NOMO-1 (cell line): ENCODE measurements at regions not wholly inside any gene's neighbourhood (a gene's known extent, or its start where the extent isn't known, plus 50 kb on each side); places are given as distances from the start of the nearest gene placed in this dataset.

ENCODE experiments used
- DNase-seq, 2 experiments: peaks; one replicate each; lab custom pipeline; 2025; ENCODE audit not compliant: unreplicated experiment in 2 of 2; lab: John Stamatoyannopoulos, UW

- no peak for DNase-seq
Measured at GRCh38 chr19:28793391-28794168, 419.4 kb downstream of the UQCRFS1 start.

GRCh38 chr19:28785971-28786370, 427.0 kb downstream of the UQCRFS1 start:
- no peak for DNase-seq

DNA sequence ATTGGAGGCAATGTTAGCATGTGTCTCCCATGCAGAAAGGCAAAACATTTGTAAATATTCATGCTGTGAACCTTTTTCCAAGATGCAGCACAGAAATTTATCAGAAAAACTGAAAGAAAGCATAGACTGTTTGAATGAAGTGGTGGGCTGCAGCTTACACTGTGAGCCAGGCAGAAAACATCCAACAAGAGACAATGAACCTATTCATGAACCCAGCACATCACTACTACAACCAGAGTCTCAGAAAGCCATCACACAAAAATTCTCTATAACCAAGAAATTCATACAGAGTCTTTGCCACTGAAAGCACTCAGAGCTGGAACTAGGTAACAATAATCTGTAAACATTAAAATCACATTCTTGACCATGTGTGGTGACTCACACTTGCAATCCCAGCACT, 448.9 kb downstream of the UQCRFS1 start:
- no peak for DNase-seq

DNA sequence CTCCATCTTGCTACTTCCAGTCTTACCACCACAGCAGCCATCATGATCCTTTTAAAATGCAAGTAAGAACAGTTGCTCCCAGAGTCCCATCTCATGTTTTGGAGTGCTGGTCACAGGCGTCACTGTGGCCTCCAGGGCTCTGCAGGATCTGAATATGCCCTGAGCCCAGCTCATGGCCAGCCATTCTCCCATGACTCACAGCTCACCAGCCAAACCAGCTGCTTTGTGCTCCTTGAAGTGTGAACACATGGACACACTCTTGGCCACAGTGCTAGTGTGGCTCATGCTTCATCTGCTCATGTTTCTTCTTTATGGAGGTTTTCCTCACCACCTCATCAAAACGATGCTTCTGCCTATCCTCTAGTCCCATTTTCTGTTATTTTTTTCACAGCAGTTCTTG, 466.5 kb downstream of the UQCRFS1 start:
- no peak for DNase-seq

- no peak for DNase-seq
Measured at GRCh38 chr19:28744943-28745342, 468.0 kb downstream of the UQCRFS1 start.

DNA sequence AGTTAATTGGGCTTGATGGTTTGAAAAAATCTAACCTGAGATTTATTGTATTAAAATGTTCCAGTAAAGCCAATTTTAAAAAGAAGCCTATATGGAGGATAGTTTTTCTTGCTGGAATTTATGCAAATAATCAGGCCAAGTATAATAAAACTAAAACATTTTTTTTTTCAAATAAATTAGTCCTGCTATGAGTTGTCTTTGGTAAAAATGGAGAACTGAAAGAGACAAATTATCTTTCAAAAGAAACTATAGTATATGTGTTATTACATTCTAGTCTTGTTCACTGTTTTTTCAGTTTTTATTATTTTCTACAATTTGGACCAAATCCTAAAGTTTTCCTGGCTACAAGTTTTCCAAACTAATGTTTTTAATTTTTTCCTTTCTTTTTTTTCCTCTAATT, 468.9 kb downstream of the UQCRFS1 start:
- no peak for DNase-seq

- peak in 1 of 2 experiments; percentile 26 for DNase-seq
Measured at GRCh38 chr19:28737021-28737895, 475.7 kb downstream of the UQCRFS1 start.

DNA sequence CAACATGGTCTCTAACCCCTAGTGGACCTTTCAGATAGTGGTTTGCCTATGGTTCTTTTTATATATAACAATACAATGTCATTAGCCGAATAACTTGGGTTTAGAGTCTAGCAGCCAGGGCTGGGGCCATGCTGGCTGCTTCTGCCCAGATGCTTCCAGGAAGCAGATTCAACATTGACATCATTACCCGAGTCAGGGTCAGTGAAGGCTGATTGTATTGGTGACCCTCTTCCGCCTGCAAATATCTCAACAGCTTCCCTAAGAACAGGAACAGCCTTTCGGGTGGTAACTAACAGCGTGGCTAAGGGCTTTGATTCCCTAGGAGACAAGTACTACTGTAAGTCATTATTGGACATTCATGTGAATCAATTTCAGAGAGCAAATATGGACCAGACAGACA, 476.4 kb downstream of the UQCRFS1 start:
- DNase-seq = no peak

- no peak for DNase-seq
Measured at GRCh38 chr19:28731577-28731976, 481.4 kb downstream of the UQCRFS1 start.

- no peak for DNase-seq
Measured at GRCh38 chr19:28730791-28731512, 482.0 kb downstream of the UQCRFS1 start.

GRCh38 chr19:28727480-28728159, 485.3 kb downstream of the UQCRFS1 start:
- no peak for DNase-seq

DNA sequence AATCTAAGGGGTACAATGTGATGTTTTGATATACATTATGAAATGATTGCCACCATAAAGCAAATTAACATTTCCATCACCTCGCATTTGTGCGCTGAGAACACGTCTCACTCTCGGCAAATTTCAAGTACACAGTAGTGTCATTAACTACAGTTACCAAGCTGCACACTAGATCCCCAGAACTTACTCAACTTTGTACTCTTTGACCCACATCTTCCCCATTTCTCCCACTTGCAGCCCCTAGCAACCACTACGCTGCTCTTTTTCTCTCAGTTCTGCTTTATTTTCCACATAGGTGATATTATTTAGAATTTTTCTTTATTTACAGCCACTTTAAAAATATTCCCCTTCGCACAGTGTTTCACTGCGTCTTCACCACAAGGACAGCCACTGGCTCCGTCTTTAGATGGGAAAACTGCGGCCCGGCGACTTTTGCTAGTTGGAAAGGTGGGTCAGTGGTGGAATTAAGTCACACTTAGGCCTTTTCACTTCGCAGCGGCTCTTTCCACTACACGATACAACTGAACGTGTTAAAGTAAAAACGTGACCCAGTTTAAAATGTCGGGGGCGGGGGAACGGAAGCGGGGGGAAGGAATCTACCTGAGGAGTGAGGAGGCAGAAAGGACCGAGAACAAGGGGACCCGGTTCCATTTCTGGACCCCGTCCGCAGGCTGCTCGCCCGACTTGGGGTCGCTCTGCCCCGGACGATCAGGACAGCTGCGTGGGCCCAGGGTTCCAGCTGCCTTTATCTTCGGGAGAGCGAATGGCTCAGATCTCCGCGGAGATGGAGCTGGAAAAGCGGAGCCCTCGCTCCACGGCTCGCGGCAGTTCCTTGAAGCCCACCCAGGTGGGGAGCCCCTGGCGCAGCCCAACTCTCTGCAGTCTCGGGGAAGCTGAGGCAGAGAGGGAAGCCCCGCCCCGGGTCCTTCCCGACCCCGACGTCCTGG, 486.1 kb downstream of the UQCRFS1 start:
- DNase-seq = peak in 1 of 2 experiments; percentile 1

GRCh38 chr19:28718909-28719308, 494.0 kb downstream of the UQCRFS1 start:
- DNase-seq = no peak

DNA sequence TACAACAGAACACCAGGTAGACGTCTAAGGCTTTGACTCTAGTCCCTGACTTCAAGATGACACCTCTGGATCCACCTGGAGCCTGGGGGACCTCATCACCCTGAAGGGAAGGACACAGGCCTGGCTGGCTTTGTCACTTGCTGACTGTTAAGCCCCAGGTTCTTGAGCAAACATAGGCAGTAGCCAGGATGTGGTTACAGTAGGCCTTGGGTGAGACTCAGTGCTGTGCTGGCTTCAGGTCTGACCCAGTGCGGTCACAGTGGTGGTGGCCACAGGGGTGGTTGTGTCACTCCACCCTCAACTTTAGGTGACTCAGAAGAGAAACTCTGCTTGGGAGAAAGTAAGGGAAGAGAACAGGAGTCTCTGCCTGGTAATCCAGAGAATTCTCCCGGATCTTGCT, 497.8 kb downstream of the UQCRFS1 start:
- DNase-seq = no peak

GRCh38 chr19:28711411-28711810, 501.5 kb downstream of the UQCRFS1 start:
- DNase-seq = no peak

DNA sequence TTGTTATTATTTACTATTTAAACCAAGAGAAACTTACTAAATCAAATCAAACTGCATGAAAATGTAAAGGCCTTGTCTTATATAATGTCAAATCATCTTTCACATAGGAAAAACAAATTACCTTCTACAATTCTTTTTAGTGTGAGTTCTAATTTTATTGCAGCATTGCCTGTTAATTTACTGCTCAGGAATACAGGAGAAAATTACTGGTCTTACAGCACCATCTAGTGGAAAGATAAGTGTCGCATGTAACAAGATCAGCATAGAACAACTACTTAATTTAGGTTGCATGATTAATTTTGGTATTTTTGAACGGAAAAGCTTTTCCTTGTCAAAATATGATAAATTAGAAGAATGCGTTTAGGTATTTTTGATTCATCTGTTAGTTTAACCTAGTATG, 502.7 kb downstream of the UQCRFS1 start:
- DNase-seq = peak in 1 of 2 experiments; percentile 41

- DNase-seq = no peak
Measured at GRCh38 chr19:28706693-28707092, 506.3 kb downstream of the UQCRFS1 start.

DNA sequence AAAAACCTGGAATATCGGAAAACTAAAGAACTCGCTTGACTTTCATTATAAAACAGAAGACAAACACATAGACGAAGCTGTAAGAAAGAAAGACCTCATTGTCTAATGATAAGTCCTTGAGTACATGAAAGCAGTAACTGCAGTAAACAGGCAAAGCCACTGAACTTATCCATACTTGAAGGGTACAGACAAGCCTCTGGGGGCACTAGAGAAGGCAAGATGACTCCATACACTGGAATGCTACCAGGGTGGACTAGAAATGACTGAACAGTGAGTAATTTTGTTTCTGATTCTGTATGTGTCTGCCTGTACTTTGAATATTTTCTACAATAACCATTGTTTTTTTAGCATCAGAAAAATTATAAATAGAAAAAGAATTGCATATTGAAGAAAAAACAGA, 507.9 kb downstream of the UQCRFS1 start:
- DNase-seq = no peak

- no peak for DNase-seq
Measured at GRCh38 chr19:28703400-28703956, 509.5 kb downstream of the UQCRFS1 start.
